HUES48 (cell line): ENCODE measurements at regions not wholly inside any gene's neighbourhood (a gene's known extent, or its start where the extent isn't known, plus 50 kb on each side); places are given as distances from the start of the nearest gene placed in this dataset.

ENCODE experiments used
- H3K27ac ChIP-seq: one replicate; pipeline ENCODE4 v1.7.0; 2013; ENCODE audit warnings: low read depth, low read length, inconsistent platforms
- H3K27me3 ChIP-seq: 2 replicates; pipeline ENCODE4 v1.6.1; 2013; ENCODE audit warnings: mild to moderate bottlenecking, low read length; ENCODE audit not compliant: control insufficient read depth, insufficient read depth
- H3K36me3 ChIP-seq: 2 replicates; pipeline ENCODE4 v1.6.1; 2013; ENCODE audit warnings: low read length; ENCODE audit not compliant: control insufficient read depth, insufficient read depth
- H3K4me1 ChIP-seq: 2 replicates; pipeline ENCODE4 v1.6.1; 2013; ENCODE audit warnings: mild to moderate bottlenecking, low read length; ENCODE audit not compliant: control insufficient read depth, insufficient read depth
- H3K4me3 ChIP-seq: 2 replicates; pipeline ENCODE4 v1.5.1; 2013; ENCODE audit warnings: mild to moderate bottlenecking, low read depth, low read length
- H3K9ac ChIP-seq: 2 replicates; pipeline ENCODE4 v1.6.1; 2013; ENCODE audit warnings: mild to moderate bottlenecking, low read depth, low read length, moderate library complexity
- H3K9me3 ChIP-seq: 2 replicates; pipeline ENCODE4 v1.6.1; 2013; ENCODE audit warnings: low read length; ENCODE audit not compliant: control insufficient read depth, insufficient read depth

DNA sequence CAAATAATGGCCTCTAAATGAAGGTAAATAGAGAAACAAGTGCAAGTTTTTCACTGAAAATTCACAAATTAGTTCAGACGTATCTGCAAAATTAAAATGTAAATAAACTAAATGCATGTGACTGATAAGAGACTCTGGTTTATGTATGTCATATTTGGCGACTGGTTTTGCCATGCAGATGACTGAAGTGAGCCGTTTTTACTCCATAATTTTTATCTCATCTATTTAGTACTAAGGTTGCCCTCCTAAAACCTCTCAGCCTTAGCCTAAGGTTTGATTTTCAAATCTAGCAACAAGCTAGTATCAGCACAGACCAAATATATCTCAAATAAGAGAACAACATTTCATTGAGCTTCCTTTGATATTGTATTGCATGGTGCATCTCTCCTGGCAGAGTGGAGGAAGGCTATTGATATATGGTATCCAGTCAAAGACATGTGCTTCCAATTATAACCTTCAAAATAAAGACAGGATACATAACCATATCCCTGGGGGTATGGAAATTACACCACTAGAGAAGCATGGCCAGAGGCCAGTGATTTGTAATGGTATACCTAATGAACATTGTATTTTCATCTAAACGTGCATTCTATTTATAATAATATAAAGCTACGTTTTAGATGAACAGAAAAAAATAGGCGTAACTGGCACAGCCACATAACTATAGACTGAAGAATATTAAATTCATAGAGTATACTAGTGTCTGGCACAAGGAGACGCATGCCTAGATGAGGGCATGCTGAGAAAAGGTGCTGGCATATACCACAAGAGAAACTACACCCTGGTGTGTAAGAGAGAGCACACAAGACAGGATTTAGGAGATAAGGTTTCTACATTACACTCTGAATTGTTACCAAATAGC is 392.6 kb upstream of the INTU start:
- Histone ChIP-seq H3K9ac (no peak overlapping the region), H3K4me1 (no peaks in the 10 kb centered on the region), H3K36me3 (no peaks in the 10 kb centered on the region), H3K4me3 (no peak overlapping the region), H3K27ac (no peak overlapping the region), H3K9me3 (no peaks in the 10 kb centered on the region), H3K27me3 (no peaks in the 10 kb centered on the region)

GRCh38 chr4:127240764-127241105 is 392.0 kb upstream of the INTU start:
- no peak overlapping the region for H3K27ac ChIP-seq

DNA sequence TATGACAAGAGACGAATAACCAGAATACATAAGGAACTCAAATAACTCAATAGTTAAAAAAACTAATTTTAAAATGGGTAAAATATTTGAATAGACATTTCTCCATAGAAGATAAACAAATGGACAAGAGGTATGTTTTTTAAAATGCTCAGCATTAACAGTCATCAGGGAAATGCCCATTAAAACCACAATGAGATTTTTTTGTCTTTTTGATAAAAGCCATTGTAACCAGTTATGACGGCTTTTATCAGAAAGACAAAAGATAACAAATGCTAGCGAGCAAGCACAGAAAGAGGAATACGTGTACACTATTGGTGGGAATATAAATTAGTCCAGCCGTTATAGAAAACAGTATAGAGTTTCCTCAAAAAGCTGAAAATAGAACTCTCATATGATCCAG is 388.2 kb upstream of the INTU start:
- Histone ChIP-seq H3K9ac (no peak overlapping the region), H3K27me3 (no peaks in the 10 kb centered on the region), H3K27ac (no peak overlapping the region), H3K4me3 (no peak overlapping the region), H3K4me1 (no peaks in the 10 kb centered on the region), H3K36me3 (no peaks in the 10 kb centered on the region), H3K9me3 (no peaks in the 10 kb centered on the region)

More at GRCh38 chr4:127240764-127241105, 392.0 kb upstream of the INTU start:
- Histone ChIP-seq H3K9me3 (no peaks in the 10 kb centered on the region), H3K27me3 (no peaks in the 10 kb centered on the region), H3K4me1 (no peaks in the 10 kb centered on the region), H3K4me3 (no peak overlapping the region), H3K9ac (no peak overlapping the region), H3K36me3 (no peaks in the 10 kb centered on the region)

DNA sequence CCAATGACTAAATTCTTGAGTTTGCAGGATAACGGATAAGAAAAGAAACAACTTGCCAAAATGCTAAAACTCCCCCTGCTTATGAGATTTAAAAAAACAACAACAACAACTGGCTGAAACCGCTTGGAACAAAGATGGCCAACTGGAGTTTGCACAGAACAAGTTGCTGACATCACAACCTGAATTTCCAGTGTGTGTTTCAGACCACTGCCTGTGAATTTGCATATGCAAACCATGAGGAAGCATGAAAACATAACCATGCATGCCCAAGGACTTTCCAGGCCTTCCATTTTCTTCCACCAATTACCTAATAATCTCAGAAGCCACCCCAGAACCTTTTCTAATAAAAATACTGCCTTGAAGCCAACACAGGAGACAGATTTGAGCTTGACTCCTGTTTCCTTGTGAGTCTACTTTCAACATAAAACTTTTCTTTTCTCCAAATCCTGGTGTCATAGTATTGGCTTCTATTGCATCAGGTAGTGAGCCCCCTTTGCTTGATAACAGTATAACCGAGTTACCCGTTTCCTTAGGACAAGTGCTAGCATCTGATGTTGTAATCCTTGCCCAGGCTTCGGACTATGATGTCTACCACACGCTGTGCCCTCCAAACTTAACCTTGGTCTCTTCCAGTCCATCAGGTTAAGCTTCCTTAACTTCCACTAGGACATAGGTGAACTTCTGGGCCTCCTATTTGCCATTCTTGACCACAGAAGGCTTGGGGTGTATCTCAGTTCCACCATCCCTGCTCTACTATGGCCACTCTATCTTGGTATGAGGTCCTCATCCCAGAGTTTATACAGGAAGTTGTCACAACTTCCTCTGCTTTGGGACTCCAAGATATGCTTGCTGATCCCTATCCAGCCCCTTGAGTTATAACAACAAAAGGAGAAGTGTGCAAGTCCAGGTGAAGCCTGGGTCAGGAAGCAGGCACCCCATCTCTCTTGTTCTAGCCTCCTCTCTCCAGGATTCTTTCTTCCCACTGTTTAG is 385.5 kb upstream of the INTU start:
- H3K4me3 ChIP-seq = no peak overlapping the region
- no peaks in the 10 kb centered on the region for H3K36me3 ChIP-seq
- H3K9ac ChIP-seq = no peak overlapping the region
- no peaks in the 10 kb centered on the region for H3K4me1 ChIP-seq
- no peak overlapping the region for H3K27ac ChIP-seq
- H3K9me3 ChIP-seq = no peaks in the 10 kb centered on the region
- no peaks in the 10 kb centered on the region for H3K27me3 ChIP-seq

DNA sequence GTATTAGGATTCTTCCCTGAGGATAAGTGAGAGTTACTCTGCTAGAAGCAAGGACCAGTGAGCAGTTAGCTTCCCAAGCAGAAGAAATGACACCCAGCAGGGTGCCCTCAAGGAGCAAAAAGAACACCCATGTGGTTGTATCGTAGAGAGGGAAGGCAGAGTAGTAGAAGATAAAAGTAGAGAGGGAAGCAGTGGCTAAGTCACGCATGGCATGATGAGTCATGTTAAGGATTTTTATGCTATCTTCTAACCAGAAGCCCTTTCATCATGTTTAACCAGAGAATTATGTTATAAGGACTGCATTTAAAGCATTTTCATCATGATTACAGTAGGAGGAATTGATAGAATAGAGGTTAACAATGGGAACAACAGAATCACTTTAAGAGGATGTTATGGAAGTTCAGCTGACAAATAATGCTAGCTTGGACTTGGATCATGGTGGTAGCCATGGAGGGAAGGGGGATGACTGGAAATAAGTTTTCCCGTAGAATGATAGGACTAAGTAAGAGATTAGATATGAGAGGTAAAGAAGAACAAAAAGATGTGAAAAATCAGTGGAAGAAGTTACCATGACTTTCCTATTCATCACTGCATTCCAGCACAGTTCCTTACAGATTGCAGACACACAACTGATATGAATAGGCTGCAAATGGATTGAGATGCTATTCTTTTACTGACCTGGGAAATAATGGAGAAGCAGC is 383.5 kb upstream of the INTU start:
- H3K27ac ChIP-seq = no peak overlapping the region
- H3K36me3 ChIP-seq = no peaks in the 10 kb centered on the region
- H3K9ac ChIP-seq = no peak overlapping the region
- no peaks in the 10 kb centered on the region for H3K9me3 ChIP-seq
- no peaks in the 10 kb centered on the region for H3K4me1 ChIP-seq
- no peaks in the 10 kb centered on the region for H3K27me3 ChIP-seq
- H3K4me3 ChIP-seq = no peak overlapping the region

GRCh38 chr4:127249767-127250108 is 383.0 kb upstream of the INTU start:
- Histone ChIP-seq H3K4me1 (no peaks in the 10 kb centered on the region), H3K36me3 (no peaks in the 10 kb centered on the region), H3K9me3 (no peaks in the 10 kb centered on the region), H3K27ac (no peak overlapping the region), H3K4me3 (no peak overlapping the region), H3K9ac (no peak overlapping the region), H3K27me3 (no peaks in the 10 kb centered on the region)

- H3K27me3 ChIP-seq = no peaks in the 10 kb centered on the region
- no peak overlapping the region for H3K27ac ChIP-seq
- no peak overlapping the region for H3K4me3 ChIP-seq
- H3K9me3 ChIP-seq = no peaks in the 10 kb centered on the region
- no peaks in the 10 kb centered on the region for H3K36me3 ChIP-seq
- H3K4me1 ChIP-seq = no peaks in the 10 kb centered on the region
- no peak overlapping the region for H3K9ac ChIP-seq
These were observed 382.2 kb upstream of the INTU start for GRCh38 chr4:127250577-127250976.

DNA sequence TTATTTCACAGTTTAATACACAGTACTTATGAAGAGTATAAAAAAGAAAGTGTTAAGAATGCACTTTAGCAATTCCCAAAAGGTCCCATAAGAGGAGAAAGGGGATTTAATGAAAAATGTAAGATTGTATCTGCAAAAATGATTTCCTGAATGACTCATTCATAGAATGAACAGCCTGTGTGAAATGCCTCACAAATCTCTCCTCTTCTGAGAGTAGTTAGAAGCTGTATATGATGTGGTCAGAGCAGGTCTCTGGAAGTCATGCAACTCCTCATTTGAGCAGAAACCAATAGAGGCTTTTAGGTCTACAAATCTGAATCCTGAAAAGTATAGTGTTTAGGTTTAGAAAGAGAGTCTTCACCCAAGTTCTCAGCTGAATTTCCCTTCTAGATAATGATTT is 381.3 kb upstream of the INTU start:
- H3K27me3 ChIP-seq = no peaks in the 10 kb centered on the region
- H3K27ac ChIP-seq = no peak overlapping the region
- H3K4me1 ChIP-seq = no peaks in the 10 kb centered on the region
- no peaks in the 10 kb centered on the region for H3K9me3 ChIP-seq
- H3K4me3 ChIP-seq = no peak overlapping the region
- no peak overlapping the region for H3K9ac ChIP-seq
- no peaks in the 10 kb centered on the region for H3K36me3 ChIP-seq

- no peaks in the 10 kb centered on the region for H3K4me1 ChIP-seq
- no peaks in the 10 kb centered on the region for H3K36me3 ChIP-seq
- no peak overlapping the region for H3K9ac ChIP-seq
- H3K27ac ChIP-seq = no peak overlapping the region
- H3K9me3 ChIP-seq = no peaks in the 10 kb centered on the region
- H3K4me3 ChIP-seq = no peak overlapping the region
- H3K27me3 ChIP-seq = no peaks in the 10 kb centered on the region
These were observed 376.3 kb upstream of the INTU start for GRCh38 chr4:127256500-127256899.

DNA sequence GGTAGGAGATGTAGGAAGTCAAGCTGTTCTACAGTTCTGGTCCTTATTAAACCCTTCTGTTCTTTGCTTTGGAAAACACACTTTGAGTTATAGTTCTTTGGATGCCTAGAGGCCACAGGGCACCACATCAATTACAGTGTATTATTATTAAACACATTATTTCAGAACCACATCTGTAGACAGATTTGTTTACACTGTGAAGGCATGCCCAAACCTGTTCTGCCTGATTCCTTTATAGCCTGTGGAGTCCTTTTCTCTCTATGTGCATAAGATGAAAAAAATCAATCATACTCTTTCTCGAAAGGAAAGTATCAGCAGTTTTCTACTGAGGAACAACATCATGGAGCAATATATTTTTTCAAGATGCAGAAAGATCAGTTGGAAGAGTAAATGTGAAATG is 371.3 kb upstream of the INTU start:
- Histone ChIP-seq H3K4me3 (no peak overlapping the region), H3K27ac (no peak overlapping the region), H3K27me3 (no peaks in the 10 kb centered on the region), H3K4me1 (no peaks in the 10 kb centered on the region), H3K36me3 (no peaks in the 10 kb centered on the region), H3K9me3 (no peaks in the 10 kb centered on the region), H3K9ac (no peak overlapping the region)
